Activated CD4-positive, alpha-beta T cell treated with anti-CD3 and anti-CD28 coated beads, Interleukin-2, amount 50 U/mL, for 16 hours (primary cell): ENCODE measurements at regions not wholly inside any gene's neighbourhood (a gene's known extent, or its start where the extent isn't known, plus 50 kb on each side); places are given as distances from the start of the nearest gene placed in this dataset.
"Not testable (repeated sequence)": the region's sequence is repeated elsewhere in the genome, so short reads cannot be mapped to it uniquely, and the experiment has no call there.

Experiments used
- DNase-seq: peaks from one replicate; pipeline ENCODE4 v3.0.0-alpha.2; 2020

DNA sequence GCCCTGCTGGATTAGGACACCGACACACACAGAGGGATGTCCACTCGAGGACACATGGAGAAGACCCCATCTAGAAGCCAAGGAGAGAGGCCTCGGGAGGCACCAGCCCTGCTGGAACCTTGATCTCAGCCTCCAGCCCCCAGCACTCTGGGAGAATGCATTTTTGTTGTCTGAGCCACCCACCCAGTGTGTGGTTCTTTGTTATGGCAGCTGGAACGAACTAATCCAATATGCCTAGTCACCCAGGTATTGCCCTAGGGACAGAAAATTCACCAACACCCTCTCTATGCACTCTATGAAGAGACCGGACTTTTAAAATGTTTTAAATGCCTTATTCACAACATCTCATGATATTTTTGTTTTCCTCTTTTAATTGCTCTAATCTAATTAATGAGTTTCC, 117.4 kb downstream of the CRYAA start:
- no peak for DNase-seq

DNA sequence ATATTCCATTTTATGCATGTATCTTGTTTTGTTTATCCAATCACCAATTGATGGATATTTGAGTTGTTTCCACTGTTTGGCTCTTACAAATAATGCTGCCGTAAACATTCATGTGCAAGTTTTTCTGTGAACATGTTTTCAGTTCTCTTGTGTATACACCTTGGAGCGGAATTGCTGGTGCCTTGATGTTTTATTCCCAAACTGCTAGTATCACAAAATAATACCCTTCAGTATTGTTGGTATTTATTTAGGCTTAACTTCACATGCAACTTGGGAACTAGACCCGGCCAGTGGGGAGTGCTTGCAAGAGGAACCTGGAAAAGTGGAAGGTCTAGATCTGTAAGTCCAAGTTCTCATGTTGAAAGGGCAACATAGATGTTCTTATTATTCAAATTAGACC, 115.9 kb downstream of the CRYAA start:
- no peak for DNase-seq

DNA sequence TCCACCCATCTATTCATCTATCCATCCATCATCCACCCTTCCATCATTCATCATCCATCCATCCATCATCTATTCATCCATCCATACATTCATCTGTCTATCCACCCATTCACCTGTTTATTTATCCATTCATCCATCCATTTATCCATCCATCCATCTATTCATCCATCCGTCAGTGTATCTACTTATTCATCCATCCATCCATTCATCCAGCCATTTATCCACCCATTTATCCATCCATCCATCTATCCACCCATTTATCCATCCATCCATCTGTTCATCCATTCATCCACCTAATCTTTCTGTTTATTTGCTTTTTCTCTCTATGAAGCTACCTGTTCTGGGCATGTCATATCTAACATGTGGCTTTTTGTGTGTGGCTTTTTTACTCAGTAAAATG, 115.4 kb downstream of the CRYAA start:
- no peak for DNase-seq

DNA sequence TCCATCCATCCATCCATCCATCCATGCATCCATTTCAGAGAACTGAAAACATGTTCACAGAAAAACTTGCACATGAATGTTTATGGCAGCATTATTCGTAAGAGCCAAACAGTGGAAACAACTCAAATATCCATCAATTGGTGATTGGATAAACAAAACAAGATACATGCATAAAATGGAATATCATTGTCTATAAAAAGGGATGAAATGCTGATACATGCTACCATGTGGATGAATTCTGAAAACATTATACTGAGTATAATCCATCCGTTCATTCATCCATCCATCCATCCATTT, 115.1 kb downstream of the CRYAA start:
- DNase-seq = not testable (repeated sequence)

DNA sequence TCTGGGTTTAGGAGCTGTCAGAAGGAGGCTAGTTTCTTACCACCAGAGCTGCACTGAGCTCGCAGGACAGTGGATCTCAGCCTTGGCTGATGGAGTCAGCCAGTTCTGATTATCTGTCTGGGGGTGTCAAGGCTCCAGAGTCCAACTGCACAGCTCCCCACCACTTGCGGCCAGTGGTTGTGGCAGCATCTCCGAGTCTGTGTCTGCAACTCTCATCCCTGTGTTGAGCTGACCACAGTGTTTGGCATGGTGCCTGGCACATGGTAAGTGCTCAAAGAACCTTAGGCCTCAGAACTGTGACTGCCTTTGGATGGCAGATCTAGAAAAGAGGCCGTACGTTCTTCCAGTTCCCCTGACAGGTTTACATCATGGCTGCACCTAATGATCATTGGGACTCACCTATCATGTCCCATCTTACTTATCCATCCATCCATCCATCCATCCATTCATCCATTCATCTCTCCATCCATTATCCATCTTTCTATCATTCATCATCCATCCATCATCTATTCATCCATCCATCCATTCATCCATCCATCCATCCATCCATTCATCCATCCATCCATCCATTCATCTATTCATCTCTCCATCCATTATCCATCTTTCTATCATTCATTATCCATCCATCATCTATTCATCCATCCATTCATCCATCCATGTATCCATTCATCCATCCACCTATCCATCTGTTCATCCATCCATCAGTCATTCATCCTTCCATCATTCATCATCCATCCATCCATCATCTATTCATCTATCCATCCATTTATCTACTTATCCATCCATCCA, 114.5 kb downstream of the CRYAA start:
- DNase-seq = no peak

DNA sequence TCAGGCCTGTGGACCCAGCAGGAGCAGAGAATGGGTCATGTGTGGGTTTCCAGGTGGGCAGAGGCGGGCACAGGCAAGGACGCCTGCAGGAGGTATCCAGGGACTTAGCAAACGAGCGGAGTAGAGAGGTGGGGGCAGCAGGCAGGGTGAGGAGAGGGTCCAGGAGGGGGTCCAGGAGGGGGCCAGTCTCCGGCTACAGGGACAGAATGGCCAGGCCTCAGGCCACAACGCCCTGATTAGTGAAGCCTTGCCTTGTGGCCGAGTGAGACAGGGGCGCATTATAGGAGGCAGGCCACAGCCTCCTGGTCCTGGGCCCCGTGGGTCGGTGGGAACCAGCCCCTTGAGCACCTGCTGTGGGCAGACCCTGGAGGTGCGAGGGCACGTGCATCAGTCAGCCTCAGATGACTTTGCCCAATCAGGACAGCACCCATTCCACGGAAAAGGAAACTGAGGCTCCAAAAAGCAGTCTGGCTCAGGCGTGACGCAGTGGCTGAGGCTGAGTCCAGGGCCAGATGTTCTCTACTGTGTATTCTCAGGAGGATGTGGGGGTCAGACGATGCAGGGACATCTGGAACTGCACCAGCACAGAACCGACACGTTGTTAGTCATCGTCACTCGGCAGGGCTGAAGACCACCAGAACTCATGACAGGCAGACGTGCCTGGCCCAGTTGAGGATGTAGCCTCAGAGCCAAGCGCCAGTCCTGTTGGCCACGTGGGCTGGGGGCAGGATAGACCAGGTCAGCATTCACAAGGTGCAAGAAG, 113.7 kb downstream of the CRYAA start:
- DNase-seq = no peak

DNA sequence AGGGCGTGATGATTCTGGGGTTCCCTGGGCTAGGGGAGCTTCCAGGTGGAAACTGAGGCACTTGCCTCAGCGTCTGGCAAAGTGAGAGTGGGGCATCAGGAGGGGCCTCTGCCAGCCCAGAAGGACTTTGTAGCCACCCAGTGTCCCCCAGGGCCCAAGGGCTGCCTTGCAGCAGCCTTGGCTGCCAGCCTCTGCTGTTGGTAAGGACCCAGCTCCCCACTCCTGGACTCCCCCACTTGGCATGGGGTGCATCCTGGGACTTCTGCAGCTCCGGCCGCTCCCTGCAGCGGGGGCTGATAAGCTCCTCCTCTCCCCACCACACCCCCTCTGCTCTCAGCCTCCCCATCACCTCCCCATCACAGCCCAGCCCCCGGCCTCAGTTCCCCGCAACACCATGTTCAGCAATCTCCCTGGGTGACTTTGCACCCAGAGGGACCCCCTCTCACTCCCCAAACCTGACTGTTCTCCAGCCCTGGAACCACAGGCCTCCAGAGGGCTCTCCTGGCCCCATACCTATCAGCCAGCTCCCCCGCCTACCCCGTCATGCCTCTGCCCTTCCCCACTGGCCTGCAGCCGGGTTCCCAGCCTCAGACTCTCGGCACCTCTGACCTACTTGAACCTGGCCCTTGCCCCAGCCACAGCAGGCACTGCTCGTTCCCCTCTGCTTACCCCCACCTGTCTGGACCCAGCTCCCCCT, 113.0 kb downstream of the CRYAA start:
- DNase-seq = no peak

DNA sequence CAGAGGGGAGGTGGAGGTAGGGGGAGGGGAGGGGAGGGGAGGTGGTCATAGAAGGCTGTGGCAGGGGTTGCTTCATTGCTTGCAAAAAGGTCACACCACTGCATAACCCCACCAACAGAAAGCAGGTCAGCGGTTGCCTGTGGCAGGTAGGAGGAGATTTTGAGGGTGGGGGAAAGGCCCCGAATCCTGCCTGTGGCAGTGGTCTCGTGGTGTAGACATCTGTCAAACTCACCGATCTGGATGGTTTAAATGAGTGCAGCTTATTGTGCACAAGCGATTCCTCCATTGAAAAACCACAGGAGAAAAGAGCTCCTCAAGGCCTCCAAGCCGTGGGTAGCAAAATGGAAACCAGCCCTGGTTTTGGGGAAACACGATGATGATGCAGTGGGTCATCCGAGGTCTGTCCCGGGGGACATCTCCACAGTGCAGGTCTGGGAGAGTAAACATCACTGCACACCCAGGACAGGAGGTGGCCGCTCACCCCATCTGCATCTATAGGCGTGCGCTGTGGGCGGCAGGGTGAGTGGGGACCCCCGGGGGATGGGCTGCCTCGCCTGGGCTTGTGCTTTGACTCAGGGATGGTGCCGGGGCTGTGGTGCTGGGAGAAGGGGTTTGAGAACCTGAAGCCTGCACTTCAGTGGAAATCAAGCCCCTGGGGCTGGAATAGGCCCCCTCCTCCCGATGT, 112.3 kb downstream of the CRYAA start:
- no peak for DNase-seq

DNA sequence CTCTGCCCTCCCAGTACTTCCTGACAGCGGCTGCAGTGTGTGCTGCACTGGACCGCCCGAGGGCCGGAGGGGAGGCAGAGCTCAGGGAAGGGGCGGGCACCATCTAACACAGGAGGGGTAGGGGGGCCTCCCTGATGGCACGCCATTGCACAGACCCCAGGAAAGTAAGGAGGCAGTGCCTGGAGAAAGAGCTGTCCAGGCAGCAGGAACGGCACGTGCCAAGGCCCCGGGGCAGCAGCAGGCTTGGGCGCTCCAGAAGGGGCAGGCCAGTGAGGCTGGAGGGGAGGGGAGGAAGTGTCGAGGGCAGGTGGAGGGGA, 110.7 kb downstream of the CRYAA start:
- DNase-seq = no peak

DNA sequence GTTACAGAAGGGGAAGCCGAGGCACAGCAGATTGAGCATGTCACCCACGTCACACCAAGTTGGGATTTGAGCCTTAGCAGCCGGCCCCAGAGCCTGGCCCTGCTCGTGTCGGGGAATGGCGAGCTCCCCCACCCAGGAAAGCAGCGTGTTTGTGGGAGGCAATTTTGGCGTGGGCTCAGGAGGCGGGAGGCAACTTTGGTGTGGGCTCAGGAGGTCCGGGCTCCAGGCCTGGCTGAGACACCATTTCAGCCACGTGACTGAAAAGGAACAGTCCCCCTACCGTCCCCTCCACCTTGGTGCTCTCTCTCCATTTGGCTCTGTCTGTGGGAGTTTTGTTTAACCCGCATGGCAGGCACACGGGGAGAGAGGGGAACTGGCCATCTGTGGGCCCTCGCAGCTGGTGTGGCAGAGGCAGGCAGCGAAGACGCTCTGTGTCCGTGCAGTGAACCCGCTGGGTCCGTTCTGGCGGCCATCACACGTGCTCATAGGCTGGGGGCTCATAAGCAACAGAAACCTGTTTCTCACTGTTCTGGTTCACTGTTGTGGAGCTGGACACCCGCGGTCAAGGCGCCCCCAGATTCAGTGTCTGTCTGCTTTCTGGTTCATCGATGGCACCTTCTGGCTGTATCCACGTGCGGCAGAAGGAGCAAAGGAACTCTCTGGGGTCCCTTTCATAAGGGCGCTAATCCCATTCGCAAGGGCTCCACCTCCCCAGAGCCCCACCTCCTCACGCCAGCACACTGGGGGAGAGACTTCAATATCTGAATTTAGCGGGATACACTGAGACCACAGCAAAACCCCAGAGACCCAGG, 110.2 kb downstream of the CRYAA start:
- no peak for DNase-seq

DNA sequence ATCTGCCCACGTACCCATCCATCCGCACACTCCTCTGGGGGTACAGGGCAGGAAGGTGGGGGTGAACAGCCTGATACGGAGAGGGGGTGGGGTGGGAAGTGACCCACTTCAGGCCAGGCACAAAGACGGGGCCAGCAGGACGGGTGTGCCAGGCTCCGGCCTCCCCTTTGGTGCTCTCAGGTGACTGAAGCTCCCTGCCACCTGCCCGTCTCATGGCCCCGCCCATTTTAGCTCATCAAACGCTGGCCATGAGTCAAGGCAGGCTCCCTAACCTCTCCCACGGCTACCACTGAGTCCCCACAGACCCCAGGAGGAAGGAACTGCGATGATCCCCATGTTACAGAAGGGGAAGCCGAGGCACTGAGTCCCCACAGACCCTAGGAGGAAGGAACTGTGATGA, 109.6 kb downstream of the CRYAA start:
- DNase-seq = no peak

DNA sequence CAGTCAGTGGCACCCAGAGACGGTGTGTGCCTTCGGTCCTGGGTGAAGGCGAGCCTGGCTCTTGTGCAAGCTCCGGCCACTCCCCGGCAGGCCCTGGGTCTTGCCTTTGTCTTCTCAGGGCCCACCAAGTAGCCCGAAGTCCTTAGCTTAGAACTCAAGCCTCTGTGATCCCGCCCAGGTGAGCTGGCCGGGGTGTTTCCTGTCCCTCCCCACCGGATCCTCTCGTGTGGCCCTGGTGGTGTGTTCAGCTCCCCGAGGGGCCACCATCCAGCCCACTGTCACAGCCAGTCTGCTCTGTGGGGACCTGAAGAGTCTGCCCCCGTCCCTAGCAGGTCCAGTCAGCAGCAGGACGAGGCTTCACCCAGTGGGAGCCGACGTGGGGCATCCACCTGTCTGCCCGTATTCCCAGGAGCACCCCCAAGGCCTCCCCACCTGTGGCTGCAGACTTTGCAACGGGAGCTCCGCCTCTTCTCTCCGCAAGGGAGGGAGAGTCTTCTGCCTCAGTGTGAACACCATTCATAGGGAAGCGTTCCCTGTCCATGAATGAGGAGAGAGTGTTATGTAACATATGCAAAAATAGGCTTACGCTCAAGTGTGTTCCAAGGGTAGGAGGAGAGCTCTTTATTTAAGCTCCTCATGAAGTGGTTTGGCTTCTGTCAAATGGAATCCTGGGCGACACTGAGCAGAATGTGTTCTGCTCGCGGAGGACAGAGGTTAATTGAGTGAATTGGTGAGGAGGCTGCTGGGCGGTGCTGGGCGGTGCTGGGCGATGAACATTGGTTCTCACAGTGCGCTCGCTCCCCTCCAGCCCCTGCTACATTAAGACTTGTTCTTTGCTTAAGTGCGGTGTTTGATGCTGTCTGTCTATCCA, 108.9 kb downstream of the CRYAA start:
- no peak for DNase-seq

DNA sequence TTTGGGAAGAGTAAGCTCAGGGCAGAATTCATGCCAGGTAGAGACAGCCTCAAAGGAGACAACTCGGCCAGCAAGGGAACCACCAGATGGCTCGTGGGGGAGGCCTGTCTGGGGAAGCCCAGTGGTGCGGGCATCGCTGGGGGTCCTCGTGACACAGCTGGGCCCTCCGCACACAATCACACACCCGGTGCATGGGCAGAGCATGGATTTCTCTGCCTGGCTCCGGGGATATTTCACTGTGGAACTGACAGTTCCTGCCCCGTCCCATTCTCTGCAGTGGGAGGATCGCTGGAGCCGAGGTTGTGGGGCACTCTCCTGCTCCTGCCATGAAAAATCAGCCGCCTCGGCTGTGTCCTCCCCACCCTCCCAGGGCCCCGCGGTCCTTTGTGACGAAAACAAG, 108.0 kb downstream of the CRYAA start:
- no peak for DNase-seq

DNA sequence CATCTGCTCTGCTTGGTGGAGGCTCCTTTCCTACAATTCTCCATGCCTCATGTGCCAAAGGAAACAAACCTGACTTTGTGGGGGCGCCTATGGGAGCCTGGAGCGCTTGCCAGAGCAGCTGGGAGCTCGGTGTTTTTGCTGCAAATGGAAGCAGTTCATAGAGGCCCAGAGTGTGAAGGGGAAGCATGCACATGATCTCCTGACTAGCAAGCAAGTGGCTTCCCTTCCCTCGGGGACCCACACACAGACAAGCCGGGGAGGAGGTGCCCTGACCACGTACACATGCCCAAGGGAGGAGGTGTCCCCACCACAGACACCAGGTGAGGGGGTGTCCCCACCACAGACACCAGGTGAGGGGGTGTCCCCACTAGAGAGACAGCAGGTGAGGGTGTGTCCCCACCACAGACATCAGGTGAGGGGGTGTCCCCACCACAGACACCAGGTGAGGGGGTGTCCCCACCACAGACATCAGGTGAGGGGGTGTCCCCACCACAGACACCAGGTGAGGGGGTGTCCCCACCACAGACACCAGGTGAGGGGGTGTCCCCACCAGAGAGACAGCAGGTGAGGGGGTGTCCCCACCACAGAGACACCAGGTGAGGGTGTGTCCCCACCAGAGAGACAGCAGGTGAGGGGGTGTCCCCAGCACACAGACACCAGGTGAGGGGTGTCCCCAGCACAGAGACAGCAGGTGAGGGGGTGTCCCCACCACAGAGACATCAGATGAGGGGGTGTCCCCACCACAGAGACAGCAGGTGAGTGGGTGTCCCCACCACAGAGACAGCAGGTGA, 106.8 kb downstream of the CRYAA start:
- no peak for DNase-seq

DNA sequence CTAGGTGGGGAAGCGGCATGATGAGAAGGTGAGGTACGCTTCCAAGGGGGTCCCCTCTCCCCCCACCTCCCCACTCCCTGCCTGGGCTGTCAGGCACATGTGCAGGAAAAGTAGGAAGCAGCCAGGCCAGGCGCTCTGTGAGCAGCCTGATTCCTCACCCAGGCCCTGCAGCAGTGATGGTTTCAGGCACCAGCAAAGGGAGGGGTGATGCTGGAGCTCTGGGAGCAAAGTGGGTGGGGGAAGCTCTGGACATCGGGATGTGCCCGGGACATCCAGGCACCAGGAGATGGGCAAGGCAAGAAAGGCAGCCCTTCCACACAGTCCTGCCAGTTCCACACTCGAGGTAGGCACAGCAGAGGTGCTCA, 106.1 kb downstream of the CRYAA start:
- DNase-seq = no peak

DNA sequence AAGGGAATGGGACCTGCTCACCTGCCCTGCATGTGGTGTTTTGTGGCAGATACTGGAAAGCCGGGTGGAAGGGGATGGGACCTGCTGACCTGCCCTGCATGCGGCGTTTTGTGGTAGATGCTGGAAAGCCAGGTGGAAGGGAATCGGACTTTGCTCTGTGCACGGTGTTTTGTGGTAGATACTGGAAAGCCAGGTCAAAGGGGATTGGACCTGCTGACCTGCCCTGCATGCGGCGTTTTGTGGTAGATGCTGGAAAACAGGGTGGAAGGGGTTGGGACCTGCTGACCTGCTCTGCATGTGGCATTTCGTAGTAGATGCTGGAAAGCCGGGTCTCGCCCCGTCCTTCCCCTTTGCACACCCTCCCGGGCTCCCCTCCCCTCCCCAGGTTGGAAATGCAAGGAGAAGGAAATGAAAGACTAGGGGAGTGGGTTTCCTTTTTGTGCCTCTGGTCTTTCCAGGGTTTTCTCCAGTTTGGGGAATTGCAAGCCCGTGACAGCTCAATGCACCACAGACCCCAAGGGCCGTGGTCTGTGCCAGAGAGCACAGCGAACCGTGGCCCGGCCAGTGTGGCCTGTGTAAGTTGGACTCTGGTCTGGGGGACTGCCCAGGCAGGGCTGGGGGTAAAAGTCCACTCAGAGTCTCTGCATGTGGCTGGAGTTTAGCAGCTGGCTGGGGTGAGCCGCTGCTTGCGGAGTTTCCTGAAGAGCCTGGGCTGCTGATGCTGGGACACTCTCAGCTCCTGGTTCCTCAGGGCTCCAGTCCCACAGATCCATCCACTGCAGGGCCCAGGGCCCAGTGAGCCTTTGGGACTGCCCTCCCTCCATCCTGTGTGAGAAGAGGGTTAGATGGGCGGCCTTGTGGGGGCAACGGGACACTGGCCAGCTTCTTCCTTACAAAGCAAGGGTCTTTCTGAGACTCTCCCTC, 105.5 kb downstream of the CRYAA start:
- no peak for DNase-seq

DNA sequence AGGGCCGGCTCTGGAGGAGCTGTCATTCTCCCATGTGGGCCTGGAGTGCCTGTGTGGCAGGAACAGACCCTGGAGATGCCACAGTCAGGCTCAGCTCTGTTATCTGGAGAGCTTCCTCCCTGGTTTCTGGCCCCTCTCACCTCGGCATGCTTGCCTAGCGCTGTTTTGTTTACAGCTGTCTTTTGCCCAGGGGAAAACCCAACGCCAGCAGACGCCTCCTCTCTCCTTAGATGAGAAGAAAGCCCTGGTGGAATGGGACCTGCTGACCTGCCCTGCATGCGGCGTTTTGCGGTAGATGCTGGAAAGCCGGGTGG, 104.9 kb downstream of the CRYAA start:
- no peak for DNase-seq

DNA sequence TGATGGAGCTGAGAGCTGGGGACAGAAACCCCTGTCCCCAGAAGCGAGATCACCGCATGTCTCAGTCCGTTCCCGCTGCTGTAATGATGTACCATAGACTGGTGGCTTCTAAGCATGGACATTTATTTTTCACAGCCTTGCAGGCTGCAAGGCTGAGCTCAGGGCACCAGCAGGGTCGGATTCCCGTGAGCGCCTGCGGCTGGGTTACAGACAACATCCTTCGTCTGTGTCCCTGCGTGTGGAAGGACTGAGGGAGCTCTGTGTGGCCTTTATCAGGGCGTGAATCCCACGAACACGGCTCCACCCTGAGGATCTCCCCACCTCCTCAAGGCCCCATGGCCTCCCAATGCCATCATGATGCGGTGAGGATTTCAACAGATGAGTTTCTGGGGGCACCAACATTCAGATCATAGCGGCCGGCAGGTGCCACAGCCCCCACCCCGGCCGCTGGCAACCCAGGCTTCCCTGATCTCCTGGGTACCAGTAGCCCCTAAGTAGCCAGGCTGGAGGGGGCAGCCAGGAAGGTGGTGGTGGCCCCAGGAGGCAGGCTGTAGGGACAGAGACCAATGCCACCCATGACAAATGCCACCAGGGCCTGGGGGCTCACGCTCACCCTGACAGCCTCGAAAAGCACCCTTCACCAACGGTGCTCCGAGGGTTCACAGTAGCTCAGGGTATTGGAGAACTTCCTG, 104.4 kb downstream of the CRYAA start:
- no peak for DNase-seq

DNA sequence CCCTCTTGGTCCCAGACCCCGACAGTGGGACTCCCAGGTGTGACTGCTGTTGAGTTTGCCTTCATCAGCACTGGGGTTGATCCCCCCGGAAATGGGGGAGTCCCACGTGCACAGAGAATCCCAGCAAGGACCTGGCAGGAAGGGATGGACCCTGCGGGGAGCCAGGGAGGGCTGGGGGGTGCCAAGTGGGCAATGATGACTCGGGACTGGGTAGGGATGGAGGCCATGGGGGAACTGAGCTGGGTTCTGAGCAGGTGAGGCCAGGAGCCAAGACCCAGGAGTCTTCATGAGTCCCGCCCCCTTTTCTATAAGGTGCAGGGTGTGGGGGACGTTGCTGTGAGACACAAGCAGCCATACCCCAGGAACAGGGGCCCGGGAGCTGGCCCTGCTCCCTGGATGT, 103.8 kb downstream of the CRYAA start:
- no peak for DNase-seq
